ENCODE measurements at regions not wholly inside any gene's neighbourhood (a gene's known extent, or its start where the extent isn't known, plus 50 kb on each side); places are given as distances from the start of the nearest gene placed in this dataset.

DNA sequence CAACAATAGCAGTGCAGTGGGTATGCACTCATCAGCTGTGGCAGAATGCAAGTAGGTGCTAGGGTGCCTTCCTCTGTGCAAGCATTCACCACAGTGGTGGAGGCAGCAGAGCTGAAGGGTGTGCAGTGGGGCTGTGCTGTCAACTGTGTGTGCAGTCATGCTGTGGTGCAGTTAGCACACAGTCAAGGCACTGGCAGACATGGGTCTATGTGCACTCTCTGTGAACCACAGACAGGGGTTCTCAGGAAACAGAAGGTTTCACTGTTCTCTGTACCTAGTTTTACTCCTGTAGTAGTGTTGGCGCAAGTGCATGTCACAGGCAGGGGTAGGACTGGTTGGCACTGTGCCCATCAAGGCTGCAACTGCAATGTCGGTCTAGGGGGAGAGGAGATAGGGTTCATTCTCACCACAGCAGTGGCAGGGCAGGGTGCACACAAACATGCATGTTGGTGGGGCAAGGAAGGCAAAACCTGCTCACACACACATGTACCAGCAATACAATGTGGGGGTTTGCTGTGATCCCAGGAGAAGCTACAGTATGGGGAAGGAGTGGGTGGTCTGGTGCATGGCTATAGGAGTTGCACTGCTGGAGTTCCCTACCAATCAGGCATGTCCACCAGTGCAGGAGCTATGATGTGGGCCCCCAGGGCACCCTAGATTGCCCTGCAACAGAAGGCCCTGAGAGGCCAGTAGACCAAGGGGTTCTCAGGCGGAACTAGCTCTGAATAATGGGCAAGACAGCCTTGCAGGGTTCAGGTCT, 242.7 kb upstream of the DDX18 start:
- TF ChIP-seq EZH2 (IDR thresholded peaks at IDR 0.05; ENCODE audit: borderline replicate concordance, low read depth, low read length, severe bottlenecking) (no peak), POLR2A (IDR thresholded peaks at IDR 0.05; ENCODE audit: low read depth, low read length) (no peak), FOS (IDR thresholded peaks at IDR 0.05; ENCODE audit: borderline replicate concordance, insufficient read depth, low read length) (no peak), POLR2AphosphoS5 (IDR thresholded peaks at IDR 0.05; ENCODE audit: insufficient read depth, low read depth, low read length) (no peak), GATA2 (IDR thresholded peaks at IDR 0.05; ENCODE audit: insufficient read depth, insufficient read length, low read depth, low read length) (no peak)
- TF ChIP-seq, protein P1, sequence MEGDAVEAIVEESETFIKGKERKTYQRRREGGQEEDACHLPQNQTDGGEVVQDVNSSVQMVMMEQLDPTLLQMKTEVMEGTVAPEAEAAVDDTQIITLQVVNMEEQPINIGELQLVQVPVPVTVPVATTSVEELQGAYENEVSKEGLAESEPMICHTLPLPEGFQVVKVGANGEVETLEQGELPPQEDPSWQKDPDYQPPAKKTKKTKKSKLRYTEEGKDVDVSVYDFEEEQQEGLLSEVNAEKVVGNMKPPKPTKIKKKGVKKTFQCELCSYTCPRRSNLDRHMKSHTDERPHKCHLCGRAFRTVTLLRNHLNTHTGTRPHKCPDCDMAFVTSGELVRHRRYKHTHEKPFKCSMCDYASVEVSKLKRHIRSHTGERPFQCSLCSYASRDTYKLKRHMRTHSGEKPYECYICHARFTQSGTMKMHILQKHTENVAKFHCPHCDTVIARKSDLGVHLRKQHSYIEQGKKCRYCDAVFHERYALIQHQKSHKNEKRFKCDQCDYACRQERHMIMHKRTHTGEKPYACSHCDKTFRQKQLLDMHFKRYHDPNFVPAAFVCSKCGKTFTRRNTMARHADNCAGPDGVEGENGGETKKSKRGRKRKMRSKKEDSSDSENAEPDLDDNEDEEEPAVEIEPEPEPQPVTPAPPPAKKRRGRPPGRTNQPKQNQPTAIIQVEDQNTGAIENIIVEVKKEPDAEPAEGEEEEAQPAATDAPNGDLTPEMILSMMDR (IDR thresholded peaks at IDR 0.05; ENCODE audit: extremely low read depth in 1 of 2, insufficient read depth in 1 of 2, low read depth in 1 of 2, low read length in 2 of 2) = no peak
- TF ChIP-seq, protein P2, sequence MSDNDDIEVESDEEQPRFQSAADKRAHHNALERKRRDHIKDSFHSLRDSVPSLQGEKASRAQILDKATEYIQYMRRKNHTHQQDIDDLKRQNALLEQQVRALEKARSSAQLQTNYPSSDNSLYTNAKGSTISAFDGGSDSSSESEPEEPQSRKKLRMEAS (IDR thresholded peaks at IDR 0.05; ENCODE audit: insufficient read depth, insufficient read length) = no peak
